ENCODE measurements at regions not wholly inside any gene's neighbourhood (a gene's known extent, or its start where the extent isn't known, plus 50 kb on each side); places are given as distances from the start of the nearest gene placed in this dataset.

- no peak for DNase-seq (ENCODE audit: low read depth in 2 of 2)
These were observed 169.4 kb upstream of the RALGAPA2 start for GRCh38 chr20:20881808-20882207.

DNA sequence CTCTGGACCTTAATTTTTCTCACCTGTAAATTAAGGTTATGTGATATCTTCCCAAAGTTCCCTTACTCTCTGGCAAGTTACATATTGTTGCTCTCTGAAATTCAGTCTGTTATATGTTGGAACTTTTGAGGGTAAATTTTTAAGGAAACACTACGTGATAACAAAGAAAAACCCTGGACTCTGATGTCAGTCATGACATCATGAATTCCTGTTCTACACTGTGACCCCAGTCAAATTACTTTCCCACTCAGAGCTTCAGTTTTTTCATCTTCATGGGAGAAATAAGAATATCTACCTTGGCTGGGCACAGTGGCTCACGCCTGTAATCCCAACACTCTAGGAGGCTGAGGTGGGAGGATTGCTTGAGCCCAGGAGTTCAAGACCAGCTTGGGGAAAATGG, 164.6 kb upstream of the RALGAPA2 start:
- no peak for DNase-seq (ENCODE audit: low read depth in 2 of 2)

- no peak for DNase-seq (ENCODE audit: low read depth in 2 of 2)
These were observed 163.3 kb upstream of the RALGAPA2 start for GRCh38 chr20:20875716-20876115.

DNA sequence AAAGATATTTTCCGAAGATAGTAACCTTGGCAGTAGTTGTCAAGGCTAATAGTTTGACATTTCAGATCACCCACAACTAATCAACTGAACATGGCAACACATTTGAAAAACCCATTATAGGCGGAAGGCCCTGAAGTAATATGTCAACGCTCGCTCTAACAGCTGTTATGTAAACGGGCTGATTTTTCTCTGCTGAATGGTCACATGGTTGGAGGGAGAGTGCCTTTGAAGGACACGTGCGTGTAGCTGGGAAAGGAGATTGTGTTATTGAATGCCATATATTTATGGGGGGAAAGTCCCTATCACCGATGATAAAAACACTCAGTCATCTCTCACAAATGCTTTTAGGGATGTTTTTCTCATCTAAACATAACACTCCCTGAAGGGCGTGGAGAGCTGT, 160.0 kb upstream of the RALGAPA2 start:
- no peak for DNase-seq (ENCODE audit: low read depth in 2 of 2)

DNA sequence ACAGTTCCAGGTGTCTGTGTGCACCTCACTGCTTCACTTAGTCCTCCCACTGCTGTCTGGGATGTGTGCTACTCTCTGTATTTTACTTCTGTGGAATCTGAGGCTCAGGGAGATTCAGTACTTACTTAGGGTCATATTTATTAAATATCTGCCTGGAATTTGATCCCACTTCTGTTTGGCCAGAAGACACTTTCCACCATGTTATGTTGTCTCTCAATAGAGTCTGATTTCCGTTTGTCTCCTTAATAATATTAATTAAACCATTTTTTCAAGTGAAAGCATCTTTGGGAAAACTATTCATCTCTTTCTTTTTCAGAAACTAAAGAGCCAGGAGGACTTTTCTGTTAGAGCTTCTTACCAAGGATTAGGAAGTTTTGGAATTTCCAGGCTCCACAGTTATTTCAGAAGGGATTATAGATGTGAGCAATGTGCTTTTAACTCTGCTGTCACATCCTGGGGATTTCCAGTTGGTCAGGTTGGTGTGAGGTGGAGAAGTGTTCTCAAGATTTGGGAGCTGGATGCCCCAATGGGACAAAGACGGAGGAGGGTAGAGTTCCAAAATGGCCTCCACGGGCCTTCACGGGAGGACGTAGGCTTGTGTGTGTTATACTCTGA, 156.8 kb upstream of the RALGAPA2 start:
- no peak for DNase-seq (ENCODE audit: low read depth in 2 of 2)

- DNase-seq (ENCODE audit: low read depth in 2 of 2), result no peak
These were observed 152.1 kb upstream of the RALGAPA2 start for GRCh38 chr20:20864351-20865096.

- peak; percentile 81 to 84 for DNase-seq (ENCODE audit: low read depth in 2 of 2)
These were observed 147.8 kb upstream of the RALGAPA2 start for GRCh38 chr20:20860078-20860806.

DNA sequence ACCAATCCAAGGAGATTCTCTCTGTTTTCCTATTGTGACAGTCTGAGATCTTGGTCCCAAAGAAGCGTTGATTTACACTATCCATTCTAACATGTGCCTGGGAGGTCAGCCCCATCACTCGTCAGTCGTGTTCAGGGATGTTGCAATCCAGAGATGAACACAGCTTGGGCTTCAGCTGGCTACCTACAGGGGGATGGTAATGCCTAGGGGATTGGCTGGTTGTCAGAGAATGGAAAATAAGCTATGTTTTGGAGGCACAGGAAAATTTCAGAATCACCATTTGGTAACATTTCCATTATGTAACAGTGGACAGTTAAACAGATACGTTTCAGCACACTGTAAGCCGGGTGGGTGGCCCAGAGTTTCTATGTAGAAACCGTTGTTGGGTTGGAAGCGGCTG, 147.1 kb upstream of the RALGAPA2 start:
- no peak for DNase-seq (ENCODE audit: low read depth in 2 of 2)

DNA sequence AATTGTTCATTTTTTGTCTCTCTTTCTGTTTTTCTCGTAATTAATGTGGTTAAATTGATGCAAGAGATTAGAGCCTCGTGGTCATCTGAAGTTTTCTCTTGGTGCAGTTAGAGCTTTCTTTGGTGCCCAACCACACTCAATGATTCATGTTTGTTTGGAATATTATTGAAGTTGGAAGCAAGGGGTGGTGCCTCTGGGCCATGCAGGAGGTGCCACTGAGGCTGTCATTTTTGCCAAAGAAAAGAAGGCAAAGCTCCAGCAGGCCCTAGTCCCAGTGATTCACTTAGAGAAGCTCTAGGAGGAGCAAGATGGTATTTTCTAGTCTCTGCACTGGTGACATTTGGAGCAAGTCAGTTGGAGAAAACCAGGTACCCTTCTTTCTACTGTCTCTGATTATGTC, 144.5 kb upstream of the RALGAPA2 start:
- DNase-seq (ENCODE audit: low read depth in 2 of 2), result no peak

DNA sequence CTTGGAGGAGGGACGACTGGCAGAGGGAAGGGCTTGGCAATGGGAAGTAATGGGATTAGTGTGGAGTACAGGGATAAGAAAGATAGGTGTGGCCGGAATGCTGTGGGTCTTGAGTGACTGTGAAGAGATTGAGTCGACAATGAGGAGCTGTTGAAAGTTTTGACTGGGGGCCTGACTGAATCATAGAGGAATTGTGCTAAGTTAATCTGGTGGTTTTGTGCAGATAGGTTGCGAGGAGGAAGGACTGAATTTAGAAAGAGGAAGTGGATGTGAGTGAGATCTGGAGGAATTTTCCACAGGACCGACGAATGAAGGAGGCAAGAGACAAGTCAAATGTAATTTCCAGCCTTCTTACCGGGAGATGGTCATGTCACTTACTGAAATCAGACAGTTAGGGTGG, 143.9 kb upstream of the RALGAPA2 start:
- DNase-seq (ENCODE audit: low read depth in 2 of 2), result no peak

GRCh38 chr20:20851385-20851784, 138.9 kb upstream of the RALGAPA2 start:
- no peak for DNase-seq (ENCODE audit: low read depth in 2 of 2)

DNA sequence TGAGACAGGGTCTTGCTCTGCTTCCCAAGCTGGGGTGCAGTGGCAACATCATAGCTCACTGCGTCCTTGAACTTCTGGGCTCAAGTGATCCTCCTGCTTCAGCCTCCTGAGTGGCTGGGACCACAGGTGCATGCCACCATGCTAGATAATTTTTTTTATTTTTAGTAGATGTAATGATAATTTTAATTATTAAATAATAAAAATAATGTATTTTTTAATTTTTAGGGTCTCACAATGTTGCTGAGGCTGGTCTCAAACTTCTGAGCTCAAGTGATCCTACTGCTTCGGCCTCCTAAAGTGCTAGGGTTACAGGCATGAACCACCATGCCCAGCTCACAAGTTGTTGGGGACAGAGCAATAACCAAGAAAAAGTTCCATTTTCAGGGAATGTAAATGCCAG, 138.0 kb upstream of the RALGAPA2 start:
- DNase-seq (ENCODE audit: low read depth in 2 of 2), result no peak

GRCh38 chr20:20849161-20849560, 136.7 kb upstream of the RALGAPA2 start:
- DNase-seq (ENCODE audit: low read depth in 2 of 2), result no peak

- DNase-seq (ENCODE audit: low read depth in 2 of 2), result no peak
These were observed 135.4 kb upstream of the RALGAPA2 start for GRCh38 chr20:20847814-20848213.

GRCh38 chr20:20843982-20844381, 131.5 kb upstream of the RALGAPA2 start:
- DNase-seq (ENCODE audit: low read depth in 2 of 2), result no peak

GRCh38 chr20:20839771-20840170, 127.3 kb upstream of the RALGAPA2 start:
- no peak for DNase-seq (ENCODE audit: low read depth in 2 of 2)

DNA sequence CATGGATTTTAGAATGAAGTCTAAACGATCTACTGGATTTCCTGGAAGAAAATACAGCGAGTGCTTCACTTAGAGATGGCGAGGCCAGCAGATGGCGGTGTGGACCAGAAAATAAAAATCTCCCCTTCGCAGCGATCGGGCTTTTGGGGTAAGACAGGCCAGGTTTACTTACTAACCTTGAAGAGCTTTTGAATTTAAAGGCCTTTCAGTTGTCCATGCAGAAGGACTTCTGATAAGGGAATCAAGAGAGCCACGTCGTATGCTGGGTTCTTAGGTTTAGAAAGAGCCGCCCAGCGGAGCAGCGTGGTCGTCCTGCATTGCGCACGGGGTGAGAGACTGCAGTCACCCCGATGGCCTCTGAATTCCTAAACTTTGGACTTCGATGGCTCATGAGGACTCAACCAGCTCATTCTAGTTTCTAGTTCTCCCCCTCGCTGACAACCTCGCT, 125.2 kb upstream of the RALGAPA2 start:
- peak; percentile 6 to 30 for DNase-seq (ENCODE audit: low read depth in 2 of 2)

GRCh38 chr20:20836836-20837235, 124.4 kb upstream of the RALGAPA2 start:
- DNase-seq (ENCODE audit: low read depth in 2 of 2), result no peak

- DNase-seq (ENCODE audit: low read depth in 2 of 2), result no peak
These were observed 123.5 kb upstream of the RALGAPA2 start for GRCh38 chr20:20835897-20836296.

DNA sequence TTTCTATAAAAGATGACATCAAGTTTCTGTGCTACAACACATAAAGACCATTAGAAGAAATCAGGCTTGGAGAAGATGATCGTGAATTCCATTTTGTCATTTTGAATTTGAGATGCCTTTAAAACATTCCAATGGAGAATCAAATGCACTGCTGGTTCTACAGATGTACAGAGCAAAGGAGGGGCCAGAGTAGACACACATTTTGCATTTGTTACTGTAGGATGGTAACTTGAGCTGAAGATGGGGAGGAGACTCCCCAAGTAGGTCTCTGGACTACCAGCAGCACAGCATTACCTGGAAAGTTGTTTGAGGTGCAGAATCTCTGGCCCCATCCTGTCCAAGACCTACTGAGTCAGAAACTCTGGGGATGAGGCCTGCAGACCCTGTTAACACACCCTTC, 121.6 kb upstream of the RALGAPA2 start:
- DNase-seq (ENCODE audit: low read depth in 2 of 2), result no peak

DNA sequence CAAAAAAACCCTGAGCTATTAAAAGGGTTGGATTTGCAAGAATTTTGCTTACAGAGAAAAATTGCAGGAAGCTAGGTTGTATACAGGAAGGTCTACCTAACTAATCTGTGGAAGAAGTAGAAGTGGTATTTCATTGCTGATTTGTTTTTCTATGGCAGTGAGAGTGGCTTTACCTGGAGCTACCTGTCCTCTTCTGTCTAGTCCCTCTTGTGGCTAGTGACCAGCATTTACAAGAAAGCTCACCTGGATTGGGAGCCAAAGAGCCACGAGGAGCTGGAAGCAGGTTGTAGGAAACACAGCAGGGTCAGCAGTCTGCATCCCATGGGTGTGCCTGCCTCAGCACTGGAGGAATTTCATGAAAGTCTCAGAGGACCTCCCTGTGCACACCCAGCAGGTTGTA, 120.3 kb upstream of the RALGAPA2 start:
- DNase-seq (ENCODE audit: low read depth in 2 of 2), result no peak

- no peak for DNase-seq (ENCODE audit: low read depth in 2 of 2)
These were observed 119.3 kb upstream of the RALGAPA2 start for GRCh38 chr20:20831794-20832193.

DNA sequence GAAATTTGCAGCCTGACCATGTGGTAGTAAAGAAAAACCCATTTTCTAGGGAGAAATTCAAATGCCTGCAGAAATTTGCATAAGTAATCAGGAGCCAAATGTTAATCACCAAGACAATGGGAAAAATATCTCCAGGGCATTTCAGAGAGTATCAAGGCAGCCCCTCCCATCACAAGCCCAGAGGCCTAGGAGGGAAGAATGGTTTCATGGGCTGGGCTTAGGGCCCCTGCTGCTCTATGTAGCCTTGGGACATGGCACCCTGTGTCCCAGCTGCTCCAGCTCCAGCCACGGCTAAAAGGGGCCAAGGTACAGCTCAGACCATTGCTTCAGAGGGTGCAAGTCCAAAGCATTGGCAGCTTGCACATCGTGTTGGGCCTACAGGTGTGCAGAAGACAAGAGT, 117.2 kb upstream of the RALGAPA2 start:
- DNase-seq (ENCODE audit: low read depth in 2 of 2), result no peak

All from stimulated activated CD4-positive, alpha-beta T cell treated with anti-CD3 and anti-CD28 coated beads, Interleukin-15, amount 100 ng/mL, for 48 hours (primary cell).